MM.1S (cell line): ENCODE measurements at regions not wholly inside any gene's neighbourhood (a gene's known extent, or its start where the extent isn't known, plus 50 kb on each side); places are given as distances from the start of the nearest gene placed in this dataset.

Source experiments
- DNase-seq: peaks from one replicate; pipeline ENCODE4 v3.0.0-alpha.2; 2015
- H2AFZ ChIP-seq: fragments of 300-600 bp; sonication (generic); 2 replicates; pipeline ENCODE4 v1.6.0; 2016; ENCODE audit warnings: antibody characterized with exemption, low read length
- H3F3A ChIP-seq: fragments of 300-600 bp; sonication (generic); 2 replicates; pipeline ENCODE4 v1.6.1; 2016; ENCODE audit warnings: mild to moderate bottlenecking, antibody characterized with exemption, low read length, moderate library complexity, mixed read lengths; ENCODE audit not compliant: insufficient read depth
- H3K27ac ChIP-seq: fragments of 300-600 bp; sonication (generic); 2 replicates; pipeline ENCODE4 v1.5.1; 2016; ENCODE audit warnings: mild to moderate bottlenecking, low read length
- H3K27me3 ChIP-seq: fragments of 300-600 bp; sonication (generic); replicated peaks from 2 replicates; pipeline ENCODE4 v1.6.0; 2016; ENCODE audit warnings: low read length; ENCODE audit not compliant: insufficient read depth
- H3K36me3 ChIP-seq: fragments of 300-600 bp; sonication (generic); replicated peaks from 2 replicates; pipeline ENCODE4 v1.6.1; 2016; ENCODE audit warnings: mild to moderate bottlenecking, low read length, mixed read lengths; ENCODE audit not compliant: insufficient read depth
- H3K4me1 ChIP-seq: fragments of 300-600 bp; sonication (generic); 2 replicates; pipeline ENCODE4 v1.6.1; 2016; ENCODE audit warnings: low read length, mixed read lengths
- H3K4me2 ChIP-seq: fragments of 300-600 bp; sonication (generic); 2 replicates; pipeline ENCODE4 v1.6.0; 2016; ENCODE audit warnings: low read depth, low read length
- H3K4me3 ChIP-seq: fragments of 300-600 bp; sonication (generic); 2 replicates; pipeline ENCODE4 v1.5.1; 2016; ENCODE audit warnings: low read length, mixed read lengths
- H3K79me2 ChIP-seq: fragments of 300-600 bp; sonication (generic); 2 replicates; pipeline ENCODE4 v1.6.1; 2016; ENCODE audit warnings: mixed run types, low read length, mixed read lengths
- H3K9ac ChIP-seq: fragments of 300-600 bp; sonication (generic); 2 replicates; pipeline ENCODE4 v1.6.1; 2016; ENCODE audit warnings: low read length, mixed read lengths
- H3K9me2 ChIP-seq: fragments of 300-600 bp; sonication (generic); replicated peaks from 2 replicates; pipeline ENCODE4 v1.6.1; 2016; ENCODE audit warnings: mild to moderate bottlenecking, low read length, mixed read lengths; ENCODE audit not compliant: insufficient read depth
- H3K9me3 ChIP-seq: fragments of 300-600 bp; sonication (generic); replicated peaks from 2 replicates; pipeline ENCODE4 v1.6.1; 2016; ENCODE audit warnings: mild to moderate bottlenecking, low read length, mixed read lengths; ENCODE audit not compliant: insufficient read depth
- H4K20me1 ChIP-seq: fragments of 300-600 bp; sonication (generic); 2 replicates; pipeline ENCODE4 v1.6.1; 2016; ENCODE audit warnings: mild to moderate bottlenecking, low read length, moderate library complexity, mixed read lengths; ENCODE audit not compliant: insufficient read depth
- EZH2 ChIP-seq: fragments of 300-600 bp; sonication (generic); optimal IDR thresholded peaks from 2 replicates; pipeline ENCODE3; 2017; ENCODE audit warnings: low read depth, mild to moderate bottlenecking, antibody characterized with exemption, low read length, mixed read lengths
- EZH2phosphoT487 ChIP-seq: fragments of 300-600 bp; sonication (generic); IDR thresholded peaks from 2 replicates; pipeline ENCODE4 v1.6.1; 2018; ENCODE audit warnings: antibody characterized with exemption, low read length
- TF ChIP-seq, protein P1 (sequence below): fragments of 300-600 bp; sonication (generic); IDR thresholded peaks from 2 replicates; pipeline ENCODE4 v1.5.1; 2016; ENCODE audit warnings: antibody characterized with exemption, low read length, mixed read lengths

- Histone ChIP-seq H3K4me2 (no peak overlapping the region), H4K20me1 (no peaks in the 10 kb centered on the region), H3K4me1 (no peaks in the 10 kb centered on the region), H3K79me2 (no peaks in the 10 kb centered on the region), H3K27ac (no peak overlapping the region), H3F3A (no peaks in the 10 kb centered on the region), H3K27me3 (no peaks in the 10 kb centered on the region), H3K4me3 (no peak overlapping the region), H3K9me3 (no peaks in the 10 kb centered on the region), H3K9me2 (no peaks in the 10 kb centered on the region), H2AFZ (no peak overlapping the region), H3K9ac (no peak overlapping the region), H3K36me3 (no peaks in the 10 kb centered on the region)
- DNase-seq = no peak
- TF ChIP-seq EZH2 = no peak
- TF ChIP-seq, protein P1, sequence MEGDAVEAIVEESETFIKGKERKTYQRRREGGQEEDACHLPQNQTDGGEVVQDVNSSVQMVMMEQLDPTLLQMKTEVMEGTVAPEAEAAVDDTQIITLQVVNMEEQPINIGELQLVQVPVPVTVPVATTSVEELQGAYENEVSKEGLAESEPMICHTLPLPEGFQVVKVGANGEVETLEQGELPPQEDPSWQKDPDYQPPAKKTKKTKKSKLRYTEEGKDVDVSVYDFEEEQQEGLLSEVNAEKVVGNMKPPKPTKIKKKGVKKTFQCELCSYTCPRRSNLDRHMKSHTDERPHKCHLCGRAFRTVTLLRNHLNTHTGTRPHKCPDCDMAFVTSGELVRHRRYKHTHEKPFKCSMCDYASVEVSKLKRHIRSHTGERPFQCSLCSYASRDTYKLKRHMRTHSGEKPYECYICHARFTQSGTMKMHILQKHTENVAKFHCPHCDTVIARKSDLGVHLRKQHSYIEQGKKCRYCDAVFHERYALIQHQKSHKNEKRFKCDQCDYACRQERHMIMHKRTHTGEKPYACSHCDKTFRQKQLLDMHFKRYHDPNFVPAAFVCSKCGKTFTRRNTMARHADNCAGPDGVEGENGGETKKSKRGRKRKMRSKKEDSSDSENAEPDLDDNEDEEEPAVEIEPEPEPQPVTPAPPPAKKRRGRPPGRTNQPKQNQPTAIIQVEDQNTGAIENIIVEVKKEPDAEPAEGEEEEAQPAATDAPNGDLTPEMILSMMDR = no peak
- TF ChIP-seq EZH2phosphoT487 = no peak
Observed at GRCh38 chr1:214989341-214989740, 93.2 kb upstream of the KCNK2 start.

DNA sequence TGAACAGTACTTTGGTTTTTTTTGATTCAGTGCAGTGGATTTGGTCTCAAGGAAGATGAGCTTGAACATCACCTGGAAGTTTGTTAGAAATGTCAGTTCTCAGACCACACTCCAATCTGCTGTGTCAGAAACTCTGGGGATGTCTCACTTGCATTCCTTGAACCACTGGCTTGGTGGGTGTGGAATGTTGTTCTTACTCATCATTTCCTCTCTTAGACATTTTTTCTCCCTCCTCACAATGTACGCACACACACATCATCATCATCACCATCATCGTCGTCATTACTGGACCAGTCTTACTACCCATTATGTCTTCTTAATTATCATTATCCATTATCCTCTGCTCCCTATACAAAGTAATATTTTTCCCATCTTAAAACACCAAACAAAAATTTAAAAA, 91.9 kb upstream of the KCNK2 start:
- H3K4me3 ChIP-seq = no peak overlapping the region
- no peak overlapping the region for H3K27ac ChIP-seq
- no peak for DNase-seq

DNA sequence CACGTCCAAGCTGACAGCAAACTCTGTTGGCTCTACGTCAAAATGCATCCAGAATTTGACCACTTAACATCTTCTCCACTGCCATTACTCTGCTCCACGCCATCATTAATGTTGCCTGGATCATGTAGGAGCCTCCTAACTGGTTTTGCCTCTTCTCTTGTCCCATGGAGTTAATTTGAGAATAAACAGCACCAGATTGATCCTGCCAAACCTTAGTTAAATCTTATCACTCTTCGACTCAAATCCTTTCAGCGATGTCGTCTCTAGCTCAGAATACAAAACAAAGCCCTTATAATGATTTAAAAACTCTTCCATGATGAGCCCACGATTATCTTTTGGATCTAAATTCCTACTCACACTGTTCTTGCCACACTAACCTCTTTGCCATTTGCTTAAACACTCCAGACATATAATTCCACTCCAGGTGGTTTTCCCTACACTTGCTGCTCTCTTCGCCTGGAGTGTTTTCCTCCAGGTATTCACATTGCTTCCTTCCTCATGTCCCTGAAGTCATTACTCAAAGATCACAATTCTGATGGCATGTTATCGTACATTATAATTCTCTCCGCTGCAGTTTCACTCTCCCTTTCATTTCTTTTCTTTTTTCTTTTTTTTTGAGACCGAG, 90.7 kb upstream of the KCNK2 start:
- Histone ChIP-seq H2AFZ (no peak overlapping the region), H3K9me3 (no peaks in the 10 kb centered on the region), H3K27ac (no peak overlapping the region), H3K27me3 (no peaks in the 10 kb centered on the region), H3K4me2 (no peak overlapping the region), H3K4me1 (no peaks in the 10 kb centered on the region), H3F3A (no peaks in the 10 kb centered on the region), H3K9ac (no peak overlapping the region), H3K79me2 (no peaks in the 10 kb centered on the region), H3K9me2 (no peaks in the 10 kb centered on the region), H3K4me3 (no peak overlapping the region), H4K20me1 (no peaks in the 10 kb centered on the region), H3K36me3 (no peaks in the 10 kb centered on the region)
- TF ChIP-seq EZH2phosphoT487 = no peak
- TF ChIP-seq EZH2 = no peak
- TF ChIP-seq, protein P1 = no peak
- DNase-seq = no peak

More for the DNA sequence above, 91.9 kb upstream of the KCNK2 start:
- Histone ChIP-seq H3K27me3 (no peaks in the 10 kb centered on the region), H3K9me2 (no peaks in the 10 kb centered on the region), H3K79me2 (no peaks in the 10 kb centered on the region), H3K4me2 (no peak overlapping the region), H3K9me3 (no peaks in the 10 kb centered on the region), H3K4me1 (no peaks in the 10 kb centered on the region), H4K20me1 (no peaks in the 10 kb centered on the region), H2AFZ (no peak overlapping the region), H3K9ac (no peak overlapping the region), H3K36me3 (no peaks in the 10 kb centered on the region), H3F3A (no peaks in the 10 kb centered on the region)
- TF ChIP-seq, protein P1 = no peak
- no peak for TF ChIP-seq EZH2
- TF ChIP-seq EZH2phosphoT487 = no peak
